Fibroblast of pulmonary artery (primary cell): ENCODE measurements at regions not wholly inside any gene's neighbourhood (a gene's known extent, or its start where the extent isn't known, plus 50 kb on each side); places are given as distances from the start of the nearest gene placed in this dataset.

Experiments used
- DNase-seq: peaks from one replicate; pipeline ENCODE4 v3.0.0-alpha.2; 2010; ENCODE audit warnings: low read depth
- H3K4me3 ChIP-seq: replicated peaks from 2 replicates; pipeline ENCODE4 v1.5.1; 2011; ENCODE audit warnings: low read depth, mild to moderate bottlenecking, control low read depth, low read length, moderate library complexity
- CTCF ChIP-seq: IDR thresholded peaks from 2 replicates; pipeline ENCODE4 v1.5.1; 2011; ENCODE audit warnings: mild to moderate bottlenecking, control low read depth, low read length, inconsistent platforms; ENCODE audit errors: missing control alignments

- no peak for TF ChIP-seq CTCF
- no peak for DNase-seq
- H3K4me3 ChIP-seq, result no peak overlapping the region
Measured at GRCh38 chr2:39852831-39853230, 73.8 kb upstream of the THUMPD2 start.

GRCh38 chr2:39851651-39852110 is 72.6 kb upstream of the THUMPD2 start:
- TF ChIP-seq CTCF, result peak; percentile 2
- DNase-seq, result peak; percentile 44
- no peak overlapping the region for H3K4me3 ChIP-seq

- DNase-seq, result no peak
- H3K4me3 ChIP-seq, result no peak overlapping the region
- no peak for TF ChIP-seq CTCF
Measured at GRCh38 chr2:39851251-39851650, 72.2 kb upstream of the THUMPD2 start.

GRCh38 chr2:39849982-39850526 is 71.0 kb upstream of the THUMPD2 start:
- no peak for TF ChIP-seq CTCF
- no peak overlapping the region for H3K4me3 ChIP-seq
- DNase-seq, result no peak

- DNase-seq, result no peak
- no peak for TF ChIP-seq CTCF
- no peak overlapping the region for H3K4me3 ChIP-seq
Measured at GRCh38 chr2:39849064-39849463, 70.0 kb upstream of the THUMPD2 start.

GRCh38 chr2:39845460-39846146 is 66.5 kb upstream of the THUMPD2 start:
- DNase-seq, result no peak
- H3K4me3 ChIP-seq, result no peak overlapping the region
- TF ChIP-seq CTCF, result no peak

GRCh38 chr2:39839261-39839848 is 60.3 kb upstream of the THUMPD2 start:
- TF ChIP-seq CTCF, result no peak
- DNase-seq, result no peak
- H3K4me3 ChIP-seq, result no peak overlapping the region
